Neuronal stem cell (in vitro differentiated cells): ENCODE measurements at regions not wholly inside any gene's neighbourhood (a gene's known extent, or its start where the extent isn't known, plus 50 kb on each side); places are given as distances from the start of the nearest gene placed in this dataset.
"Not testable (repeated sequence)": the region's sequence is repeated elsewhere in the genome, so short reads cannot be mapped to it uniquely, and the experiment has no call there.

ENCODE experiments used
- DNase-seq: peaks from one replicate; pipeline ENCODE4 v3.0.0-alpha.2; 2013; ENCODE audit warnings: low spot score
- H2AFZ ChIP-seq: one replicate; pipeline ENCODE4 v1.6.1; 2013; ENCODE audit warnings: mild to moderate bottlenecking, low read length, inconsistent platforms
- H2AK5ac ChIP-seq: 2 replicates; pipeline ENCODE4 v1.6.1; 2013; ENCODE audit warnings: low read depth, mild to moderate bottlenecking, inconsistent platforms, low read length, moderate library complexity, mixed read lengths
- H2BK120ac ChIP-seq: 2 replicates; pipeline ENCODE4 v1.6.1; 2013; ENCODE audit warnings: low read depth, mild to moderate bottlenecking, inconsistent platforms, low read length, moderate library complexity, mixed read lengths
- H2BK12ac ChIP-seq: one replicate; pipeline ENCODE4 v1.6.1; 2013; ENCODE audit warnings: low read length, inconsistent platforms
- H2BK15ac ChIP-seq: 2 replicates; pipeline ENCODE4 v1.6.1; 2013; ENCODE audit warnings: mild to moderate bottlenecking, low read length, inconsistent platforms, mixed read lengths
- H2BK5ac ChIP-seq: one replicate; pipeline ENCODE4 v1.6.1; 2013; ENCODE audit warnings: inconsistent platforms, mild to moderate bottlenecking, low read length, moderate library complexity
- H3K14ac ChIP-seq: one replicate; pipeline ENCODE4 v1.6.1; 2013; ENCODE audit warnings: low read length, inconsistent platforms
- H3K18ac ChIP-seq: 2 replicates; pipeline ENCODE4 v1.6.1; 2013; ENCODE audit warnings: low read length, inconsistent platforms
- H3K23ac ChIP-seq: 2 replicates; pipeline ENCODE4 v1.6.1; 2013; ENCODE audit warnings: low read depth, mild to moderate bottlenecking, mixed read lengths, low read length, inconsistent platforms; ENCODE audit not compliant: poor library complexity
- H3K27ac ChIP-seq: replicated peaks from 3 replicates; pipeline ENCODE4 v1.5.1; 2013; ENCODE audit warnings: low read length, inconsistent platforms
- H3K27me3 ChIP-seq, 3 experiments: 2 replicates each; pipeline ENCODE4 v1.6.1; 2013; ENCODE audit warnings: low read length in 3 of 3, mild to moderate bottlenecking in 2 of 3, inconsistent platforms in 1 of 3, low read depth in 1 of 3, mixed read lengths in 1 of 3, moderate library complexity in 1 of 3; ENCODE audit not compliant: control insufficient read depth in 3 of 3, insufficient read depth in 3 of 3
- H3K36me3 ChIP-seq, 2 donors: replicated peaks in 1 of 2; 2 replicates each; pipeline ENCODE4 v1.6.1; 2013; ENCODE audit warnings: low read length in 2 of 2; ENCODE audit not compliant: control insufficient read depth in 2 of 2, insufficient read depth in 2 of 2
- H3K4ac ChIP-seq: 2 replicates; pipeline ENCODE4 v1.6.1; 2013; ENCODE audit warnings: inconsistent platforms, mild to moderate bottlenecking, low read length, moderate library complexity
- H3K4me1 ChIP-seq, 2 donors: 1 replicate in 1 of 2; 2 replicates in 1 of 2; pipeline ENCODE4 v1.6.1; 2013; ENCODE audit warnings: low read length in 2 of 2, low read depth in 1 of 2; ENCODE audit not compliant: control insufficient read depth in 2 of 2, insufficient read depth in 1 of 2
- H3K4me2 ChIP-seq: one replicate; pipeline ENCODE4 v1.6.1; 2013; ENCODE audit warnings: mild to moderate bottlenecking, low read length, inconsistent platforms; ENCODE audit not compliant: insufficient read depth, poor library complexity, severe bottlenecking
- H3K4me3 ChIP-seq, 2 donors: 2 replicates each; pipeline ENCODE4 v1.5.1; 2013; ENCODE audit warnings: low read length in 2 of 2, mild to moderate bottlenecking in 2 of 2, inconsistent platforms in 1 of 2, moderate library complexity in 1 of 2
- H3K79me1 ChIP-seq: one replicate; pipeline ENCODE4 v1.6.1; 2013; ENCODE audit warnings: low read depth, mild to moderate bottlenecking, inconsistent platforms, low read length, moderate library complexity
- H3K9ac ChIP-seq: one replicate; pipeline ENCODE4 v1.6.1; 2013; ENCODE audit warnings: mild to moderate bottlenecking, low read depth, low read length, inconsistent platforms; ENCODE audit not compliant: poor library complexity
- H3K9me3 ChIP-seq, 2 donors: replicated peaks in 1 of 2; 2 replicates each; pipeline versions ENCODE3 to v1.6.1; 2013; ENCODE audit warnings: low read length in 2 of 2, mild to moderate bottlenecking in 2 of 2, inconsistent platforms in 1 of 2, low read depth in 1 of 2, mixed read lengths in 1 of 2, moderate library complexity in 1 of 2; ENCODE audit not compliant: control insufficient read depth in 2 of 2, insufficient read depth in 1 of 2
- H4K8ac ChIP-seq: one replicate; pipeline ENCODE4 v1.6.1; 2013; ENCODE audit warnings: low read depth, mild to moderate bottlenecking, inconsistent platforms, low read length, moderate library complexity
- H4K91ac ChIP-seq: one replicate; pipeline ENCODE4 v1.6.1; 2013; ENCODE audit warnings: low read length, low read depth, mild to moderate bottlenecking, inconsistent platforms; ENCODE audit not compliant: poor library complexity
- WGBS, 2 donors: extraction: QIAGEN DNeasy Blood & Tissue Kit; methylation state at CpG; one replicate each; pipeline ENCODE4 v1.1.7; 2013; ENCODE audit warnings: missing lambda C conversion rate in 2 of 2, mixed read lengths in 1 of 2; ENCODE audit not compliant: insufficient read length in 2 of 2, insufficient replicate concordance in 1 of 2; ENCODE audit errors: extremely low coverage in 2 of 2; 5-methylcytosine and 5-hydroxymethylcytosine counted together

DNA sequence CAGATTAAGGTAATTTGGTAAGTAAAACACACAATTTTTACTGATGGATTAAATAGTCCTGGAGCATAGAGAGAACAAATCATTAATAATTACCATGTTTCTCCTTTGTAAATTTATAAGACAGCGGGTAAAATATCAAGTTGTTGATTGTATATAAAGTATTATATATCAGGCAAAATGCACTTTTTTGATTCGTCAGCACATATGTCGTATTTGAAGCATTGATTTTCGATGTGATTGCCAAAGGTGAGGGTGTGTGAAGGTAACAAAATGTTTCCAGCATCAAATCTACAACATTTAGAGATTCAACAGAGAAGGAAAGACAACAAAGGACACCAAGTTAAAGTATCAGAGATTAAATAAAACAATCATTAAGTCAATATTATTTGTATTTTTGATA is 1437.8 kb upstream of the ADGRL3 start:
- no peak overlapping the region for H2AFZ ChIP-seq
- no peak overlapping the region for H4K91ac ChIP-seq
- H2AK5ac ChIP-seq, result no peak overlapping the region
- no peak overlapping the region for H3K9ac ChIP-seq
- no peak overlapping the region for H2BK120ac ChIP-seq
- H3K36me3 ChIP-seq, result no peaks in the 10 kb centered on the region
- H3K79me1 ChIP-seq, result no peaks in the 10 kb centered on the region
- H3K27me3 ChIP-seq, result no peaks in the 10 kb centered on the region
- no peak overlapping the region for H2BK5ac ChIP-seq
- H3K9me3 ChIP-seq, result peaks cover 0 to 2% of the 10 kb centered on the region in 2 donors
- no peak overlapping the region for H3K4me2 ChIP-seq
- H3K23ac ChIP-seq, result no peak overlapping the region
- no CpG with 5 or more reads among the region's 4 CpGs for WGBS, 2 donors
- no peak overlapping the region for H3K4me3 ChIP-seq
- no peak overlapping the region for H2BK12ac ChIP-seq
- H3K14ac ChIP-seq, result no peak overlapping the region
- no peak overlapping the region for H2BK15ac ChIP-seq
- H3K18ac ChIP-seq, result no peak overlapping the region
- DNase-seq, result no peak
- no peak overlapping the region for H3K4ac ChIP-seq
- no peak overlapping the region for H4K8ac ChIP-seq
- H3K4me1 ChIP-seq, result no peaks in the 10 kb centered on the region
- H3K27ac ChIP-seq, result no peak overlapping the region

DNA sequence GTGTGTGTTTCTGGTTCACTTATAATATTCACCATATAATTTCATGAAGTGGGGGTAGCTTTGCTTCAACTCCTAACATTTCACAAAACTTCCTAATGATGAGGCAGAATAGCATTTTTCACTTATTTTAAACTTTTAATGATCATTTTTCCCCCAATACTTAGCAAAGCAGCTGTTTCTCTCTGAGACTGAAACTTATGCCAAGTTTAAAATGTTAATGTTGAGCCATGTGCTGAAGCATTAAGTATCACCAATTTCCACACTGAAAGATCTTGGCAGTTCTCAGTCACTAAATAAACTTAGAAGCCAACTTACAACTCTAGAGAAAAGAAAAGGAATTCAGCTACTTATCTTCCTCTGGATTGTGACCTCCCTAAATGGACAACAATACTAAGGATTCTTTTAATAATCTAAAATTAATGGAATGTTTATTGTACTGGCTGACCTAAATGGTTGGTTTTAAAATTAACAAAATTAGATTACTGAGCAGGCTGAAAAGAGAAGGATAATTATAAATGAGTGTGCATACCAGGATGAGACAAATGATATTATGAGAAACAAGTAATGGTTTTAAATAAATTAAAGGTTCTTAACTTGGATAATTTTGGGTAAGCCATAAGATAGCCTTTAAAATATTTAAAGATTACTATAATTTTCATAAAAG is 1429.4 kb upstream of the ADGRL3 start:
- no peak overlapping the region for H2AK5ac ChIP-seq
- H3K36me3 ChIP-seq, result no peaks in the 10 kb centered on the region
- H2BK5ac ChIP-seq, result no peak overlapping the region
- H3K79me1 ChIP-seq, result no peaks in the 10 kb centered on the region
- no peak overlapping the region for H4K91ac ChIP-seq
- H3K23ac ChIP-seq, result no peak overlapping the region
- H3K4me2 ChIP-seq, result no peak overlapping the region
- H3K4me1 ChIP-seq, result no peaks in the 10 kb centered on the region
- no peak overlapping the region for H4K8ac ChIP-seq
- no peak overlapping the region for H3K18ac ChIP-seq
- no peak for DNase-seq
- no peak overlapping the region for H3K4ac ChIP-seq
- no peak overlapping the region for H2BK120ac ChIP-seq
- H2BK12ac ChIP-seq, result no peak overlapping the region
- no peak overlapping the region for H3K4me3 ChIP-seq
- no peak overlapping the region for H3K14ac ChIP-seq
- no peaks in the 10 kb centered on the region for H3K9me3 ChIP-seq
- H3K9ac ChIP-seq, result no peak overlapping the region
- no peak overlapping the region for H3K27ac ChIP-seq
- H2AFZ ChIP-seq, result no peak overlapping the region
- H3K27me3 ChIP-seq, result no peaks in the 10 kb centered on the region
- no peak overlapping the region for H2BK15ac ChIP-seq

DNA sequence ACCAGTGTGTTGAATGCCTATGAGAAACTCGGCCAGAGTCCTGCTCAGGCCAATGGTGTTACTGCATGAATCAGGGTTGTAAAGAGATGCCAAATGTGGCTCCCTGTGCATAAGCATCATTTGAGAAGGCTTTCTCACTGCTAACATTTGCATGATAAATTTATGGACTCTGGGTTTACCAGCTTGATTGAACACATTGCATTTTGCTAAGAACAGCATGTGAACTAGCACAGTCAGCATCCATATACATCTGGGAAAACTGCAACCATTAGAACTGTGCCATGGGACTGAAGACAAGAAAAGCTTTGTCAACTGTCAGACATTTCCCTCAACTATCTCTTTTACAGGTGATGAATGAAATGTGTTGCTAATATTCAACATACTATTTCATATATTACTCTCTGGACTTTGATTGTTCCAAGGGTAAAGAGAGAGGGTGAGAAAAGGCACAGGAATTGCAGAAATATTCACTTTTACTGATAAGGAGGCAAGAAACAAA is 1427.4 kb upstream of the ADGRL3 start:
- DNase-seq, result no peak
- WGBS, 2 donors, result no CpG with 5 or more reads among the region's 1 CpG
- Histone ChIP-seq H3K4me1 (no peaks in the 10 kb centered on the region), H2AFZ (no peak overlapping the region), H3K9me3 (no peaks in the 10 kb centered on the region), H2BK120ac (no peak overlapping the region), H3K9ac (no peak overlapping the region), H3K27ac (no peak overlapping the region), H2BK5ac (no peak overlapping the region), H2AK5ac (no peak overlapping the region), H3K4me3 (no peak overlapping the region), H2BK12ac (no peak overlapping the region), H3K18ac (no peak overlapping the region), H3K14ac (no peak overlapping the region), H3K36me3 (no peaks in the 10 kb centered on the region), H4K8ac (no peak overlapping the region), H4K91ac (no peak overlapping the region), H2BK15ac (no peak overlapping the region), H3K4ac (no peak overlapping the region), H3K23ac (no peak overlapping the region), H3K79me1 (no peaks in the 10 kb centered on the region), H3K4me2 (no peak overlapping the region), H3K27me3 (no peaks in the 10 kb centered on the region)

DNA sequence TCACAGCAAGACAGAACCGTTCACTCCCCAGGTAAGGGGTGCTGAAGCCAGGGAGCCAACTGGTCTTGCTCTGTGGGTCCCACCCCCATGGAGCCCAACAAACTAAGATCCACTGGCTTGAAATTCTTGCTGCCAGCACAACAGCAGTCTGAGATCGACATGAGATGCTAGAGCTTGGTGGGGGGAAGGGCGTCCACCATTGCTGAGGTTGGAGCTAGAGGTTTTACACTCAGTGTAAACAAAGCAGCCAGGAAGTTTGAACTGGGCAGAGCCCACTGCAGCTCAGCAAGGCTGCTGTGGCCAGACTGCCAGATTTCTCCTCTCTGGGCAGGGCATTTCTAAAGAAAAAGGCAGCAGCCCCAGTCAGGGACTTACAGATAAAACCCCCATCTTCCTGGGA is 1419.9 kb upstream of the ADGRL3 start:
- H3K9ac ChIP-seq, H3K4ac ChIP-seq, H3K36me3 ChIP-seq, DNase-seq, H2BK120ac ChIP-seq, H3K4me2 ChIP-seq, H3K4me3 ChIP-seq, H3K27me3 ChIP-seq, H3K14ac ChIP-seq, H4K91ac ChIP-seq, H3K27ac ChIP-seq, H3K23ac ChIP-seq, H2BK5ac ChIP-seq, H3K9me3 ChIP-seq, H4K8ac ChIP-seq, H2BK15ac ChIP-seq, H2AK5ac ChIP-seq, H3K79me1 ChIP-seq, H2BK12ac ChIP-seq, H3K4me1 ChIP-seq: not testable (repeated sequence)
- Histone ChIP-seq H3K18ac (peak overlapping the region; percentile 64), H2AFZ (peak overlapping the region; percentile 81)
- WGBS, 2 donors, result no CpG with 5 or more reads among the region's 3 CpGs
